Gastroesophageal sphincter (tissue), 3 donors: ENCODE measurements at regions not wholly inside any gene's neighbourhood (a gene's known extent, or its start where the extent isn't known, plus 50 kb on each side); places are given as distances from the start of the nearest gene placed in this dataset.

ENCODE experiments used
- CTCF ChIP-seq, 4 experiments: fragments of 200-600 bp in 2 of 4; fragments of 450-650 bp in 2 of 4; sonication (generic) in 1 of 4; IDR thresholded peaks; one replicate each; pipeline ENCODE4 v1.5.1; 2017 to 2019; ENCODE audit warnings: antibody characterized with exemption in 4 of 4, mild to moderate bottlenecking in 2 of 4, moderate library complexity in 2 of 4
- EP300 ChIP-seq: sonication (generic); formaldehyde crosslinking; IDR thresholded peaks from one replicate; pipeline ENCODE4 v1.6.1; 2017; ENCODE audit warnings: antibody characterized with exemption, mild to moderate bottlenecking
- POLR2A ChIP-seq, 2 donors: fragments of 450-650 bp; IDR thresholded peaks; one replicate each; pipeline ENCODE4 v1.6.1; 2017; ENCODE audit warnings: antibody characterized with exemption in 2 of 2, mild to moderate bottlenecking in 2 of 2, moderate library complexity in 1 of 2
- POLR2AphosphoS5 ChIP-seq: sonication (generic); formaldehyde crosslinking; IDR thresholded peaks from one replicate; pipeline ENCODE4 v1.6.1; 2017; ENCODE audit warnings: antibody characterized with exemption

- no peak for TF ChIP-seq POLR2A (IDR thresholded peaks at IDR 0.05)
- no peak for TF ChIP-seq CTCF (IDR thresholded peaks at IDR 0.05)
- TF ChIP-seq EP300, result no peak
- TF ChIP-seq POLR2AphosphoS5, result no peak
These were observed 85.3 kb downstream of the LEPR start for GRCh38 chr1:65505547-65506300.
